ENCODE measurements at regions not wholly inside any gene's neighbourhood (a gene's known extent, or its start where the extent isn't known, plus 50 kb on each side); places are given as distances from the start of the nearest gene placed in this dataset.
"Not testable (repeated sequence)": the region's sequence is repeated elsewhere in the genome, so short reads cannot be mapped to it uniquely, and the experiment has no call there.

DNA sequence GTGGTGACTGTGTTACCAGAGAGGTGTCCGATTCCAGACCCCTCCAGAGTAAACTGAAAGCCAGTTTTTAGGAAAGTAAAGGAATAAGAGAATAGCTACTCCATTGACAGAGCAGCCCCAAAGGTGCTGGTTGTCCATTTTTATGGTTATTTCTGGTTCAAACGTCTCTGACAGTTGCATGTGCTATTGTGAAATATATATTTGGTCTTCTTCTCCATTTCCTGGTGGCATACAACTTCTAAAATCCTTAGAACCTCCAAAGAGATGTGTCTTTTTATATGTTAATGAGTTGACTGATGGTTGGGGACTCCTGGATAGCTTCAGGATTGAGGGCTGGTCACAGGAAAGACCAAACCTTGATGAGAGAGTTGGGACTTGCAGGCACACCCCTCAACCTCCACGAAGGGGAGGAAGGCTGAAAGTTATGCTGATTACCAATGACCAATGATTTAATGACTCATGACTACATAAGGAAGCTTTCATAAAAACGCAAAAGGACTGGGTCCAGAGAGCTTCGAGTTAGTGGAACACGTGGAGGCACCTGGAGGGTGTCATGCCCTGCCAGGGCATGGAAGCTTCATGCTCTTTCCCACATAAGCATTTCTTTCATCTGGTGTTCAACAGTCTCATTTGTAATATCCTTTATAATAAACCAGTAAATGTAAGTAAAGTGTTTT is 100.7 kb downstream of the SLC16A1 start:
- no peak for DNase-seq

DNA sequence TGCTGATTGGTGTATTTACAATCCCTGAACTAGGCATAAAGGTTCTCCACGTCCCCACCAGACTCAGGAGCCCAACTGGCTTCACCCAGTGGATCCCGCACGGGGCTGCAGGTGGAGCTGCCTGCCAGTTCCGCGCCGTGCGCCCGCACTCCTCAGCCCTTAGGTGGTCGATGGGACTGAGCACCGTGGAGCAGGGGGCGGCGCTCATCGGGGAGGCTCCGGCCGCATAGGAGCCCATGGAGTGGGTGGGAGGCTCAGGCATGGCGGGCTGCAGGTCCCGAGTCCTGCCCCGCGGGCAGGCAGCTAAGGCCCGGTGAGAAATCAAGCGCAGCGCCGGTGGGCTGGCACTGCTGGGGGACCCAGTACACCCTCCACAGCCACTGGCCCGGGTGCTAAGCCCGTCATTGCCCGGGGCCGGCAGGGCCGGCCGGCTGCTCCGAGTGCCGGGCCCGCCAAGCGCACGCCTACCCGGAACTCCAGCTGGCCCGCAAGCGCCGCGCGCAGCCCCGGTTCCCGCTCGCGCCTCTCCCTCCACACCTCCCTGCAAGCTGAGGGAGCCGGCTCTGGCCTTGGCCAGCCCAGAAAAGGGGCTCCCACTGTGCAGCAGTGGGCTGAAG is 101.5 kb downstream of the SLC16A1 start:
- not testable (repeated sequence) for DNase-seq

DNA sequence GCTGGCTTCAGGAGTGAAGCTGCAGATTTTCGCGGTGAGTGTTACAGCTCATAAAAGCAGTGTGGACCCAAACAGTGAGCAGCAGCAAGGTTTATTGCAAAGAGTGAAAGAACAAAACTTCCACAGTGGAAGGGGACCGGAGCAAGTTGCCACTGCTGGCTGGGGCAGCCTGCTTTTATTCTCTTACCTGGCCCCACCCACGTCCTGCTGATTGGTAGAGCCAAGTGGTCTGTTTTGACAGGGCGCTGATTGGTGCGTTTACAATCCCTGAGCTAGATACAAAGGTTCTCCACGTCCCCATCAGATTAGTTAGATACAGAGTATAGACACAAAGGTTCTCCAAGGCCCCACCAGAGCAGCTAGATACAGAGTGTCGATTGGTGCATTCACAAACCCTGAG is 102.1 kb downstream of the SLC16A1 start:
- not testable (repeated sequence) for DNase-seq

DNA sequence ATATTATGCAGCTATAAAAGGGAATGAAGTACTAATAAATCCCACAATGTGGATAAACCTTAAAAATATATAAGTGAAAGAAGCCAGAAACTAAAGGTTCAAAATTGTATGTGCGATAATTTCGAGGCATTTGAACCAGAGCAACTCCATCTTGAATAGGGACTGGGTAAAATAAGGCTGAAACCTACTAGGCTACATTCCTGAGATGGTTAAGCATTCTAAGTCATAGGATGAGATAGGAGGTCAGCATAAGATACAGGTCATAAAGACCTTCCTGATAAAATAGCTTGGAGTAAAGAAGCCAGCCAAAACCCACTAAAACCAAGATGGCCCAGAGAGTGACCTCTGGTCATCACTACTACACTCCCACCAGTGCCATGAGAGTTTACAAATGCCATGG is 103.1 kb downstream of the SLC16A1 start:
- DNase-seq = no peak

DNA sequence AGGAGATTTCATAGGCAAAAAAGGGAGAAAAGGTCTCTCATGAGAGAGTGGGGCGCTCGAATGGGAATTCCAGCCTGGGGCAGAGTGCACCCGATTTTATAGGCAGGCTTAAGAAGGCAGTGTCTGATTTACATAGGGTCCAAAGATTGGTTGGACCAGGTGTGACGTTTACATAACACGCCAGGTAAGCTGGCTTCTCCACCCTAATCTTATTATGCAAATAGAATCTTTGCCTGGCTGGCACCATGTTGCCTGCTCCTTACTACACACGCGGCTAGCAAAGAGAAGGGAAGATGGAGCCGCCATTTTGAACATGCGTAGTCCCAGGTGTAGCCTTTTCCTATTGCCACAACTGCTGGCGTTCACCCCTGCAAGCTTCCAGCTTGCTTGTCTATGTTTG is 103.7 kb downstream of the SLC16A1 start:
- DNase-seq = no peak

DNA sequence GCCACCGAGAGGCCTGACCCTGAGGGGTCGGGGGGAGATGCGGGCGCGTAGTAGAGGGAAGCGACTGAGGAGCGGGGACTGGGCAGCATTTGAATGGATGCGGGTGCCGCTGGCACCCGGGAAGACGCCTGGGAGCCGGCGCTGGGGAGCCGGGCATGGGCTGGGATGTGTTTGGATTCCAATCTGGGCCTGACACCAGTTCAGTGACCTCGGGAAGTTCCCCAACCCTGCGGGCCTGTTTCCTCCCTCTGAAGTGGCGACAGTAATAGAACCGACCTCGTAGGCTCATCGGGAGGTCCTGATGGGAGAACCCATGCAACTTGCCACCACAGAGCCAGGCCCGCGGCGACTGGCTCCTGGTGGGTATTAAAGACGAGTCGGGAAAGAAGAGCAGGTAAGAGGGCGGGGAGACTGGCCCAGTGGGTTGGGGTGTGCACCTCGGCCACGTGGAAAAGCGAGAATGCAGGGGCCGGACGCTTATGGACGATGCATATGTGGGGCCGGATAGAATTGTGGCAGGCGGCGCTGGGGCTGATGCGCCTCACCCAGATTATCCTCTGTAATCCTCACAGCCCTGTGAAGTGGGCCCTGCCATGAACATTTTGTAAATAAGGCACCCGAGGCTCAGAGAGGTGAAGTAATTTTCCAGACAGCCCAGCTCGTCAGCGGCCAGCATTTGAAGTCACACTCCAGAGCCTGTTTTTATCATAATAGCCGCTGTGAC is 105.8 kb downstream of the SLC16A1 start:
- DNase-seq = peak in 6 of 58 donors; percentile 16 to 47 (median 29)

DNA sequence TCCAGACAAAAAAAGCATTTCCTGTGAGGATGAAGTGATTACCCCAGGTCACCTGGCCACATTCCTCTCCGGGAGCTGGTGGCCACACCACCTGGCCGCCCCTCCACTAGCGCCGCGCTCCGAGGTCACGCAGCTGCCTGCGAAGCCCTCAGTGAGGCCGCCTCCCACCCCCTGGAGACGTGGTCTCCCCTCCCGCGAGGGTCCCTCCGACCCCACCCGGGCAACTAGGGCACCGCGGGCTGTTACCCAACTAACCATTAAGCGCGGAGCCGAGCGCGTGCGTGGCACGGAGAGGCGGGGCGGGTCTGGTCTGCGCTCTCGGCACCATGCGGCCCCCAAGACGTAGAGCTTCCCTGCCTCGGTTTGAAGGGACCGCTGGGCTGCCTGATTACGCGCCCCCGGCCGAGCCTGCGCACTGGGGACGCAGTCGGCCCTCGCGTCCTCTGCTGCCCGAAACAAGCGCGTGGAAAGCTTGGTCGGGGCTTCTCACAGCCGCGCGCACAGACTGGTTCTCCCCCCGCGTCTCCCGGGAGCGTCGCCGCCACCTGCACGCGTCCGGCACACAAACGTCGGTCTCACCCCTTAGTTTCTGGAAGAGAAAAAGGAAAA is 106.5 kb downstream of the SLC16A1 start:
- DNase-seq = peak in 50 of 58 donors; percentile 1 to 75 (median 22)

DNA sequence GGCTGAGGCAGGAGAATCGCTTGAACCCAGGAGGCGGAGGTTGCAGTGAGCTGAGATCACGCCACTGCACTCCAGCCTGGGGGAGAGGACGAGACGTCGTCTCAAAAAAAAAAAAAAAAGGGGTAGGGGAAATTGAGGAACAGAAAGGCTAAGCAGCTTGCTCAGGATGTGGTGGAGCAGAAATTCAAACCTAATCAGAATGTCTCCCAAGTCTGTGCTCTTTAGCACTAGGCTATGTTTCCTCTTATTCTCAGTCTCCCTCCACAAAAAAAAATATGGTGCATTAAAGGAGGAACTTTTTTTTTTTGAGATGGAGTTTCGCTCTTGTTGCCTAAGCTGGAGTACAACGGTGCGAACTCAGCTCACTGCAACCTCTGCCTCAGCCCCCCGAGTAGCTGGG is 114.2 kb downstream of the SLC16A1 start:
- peak in 1 of 58 donors; percentile 15 for DNase-seq

DNA sequence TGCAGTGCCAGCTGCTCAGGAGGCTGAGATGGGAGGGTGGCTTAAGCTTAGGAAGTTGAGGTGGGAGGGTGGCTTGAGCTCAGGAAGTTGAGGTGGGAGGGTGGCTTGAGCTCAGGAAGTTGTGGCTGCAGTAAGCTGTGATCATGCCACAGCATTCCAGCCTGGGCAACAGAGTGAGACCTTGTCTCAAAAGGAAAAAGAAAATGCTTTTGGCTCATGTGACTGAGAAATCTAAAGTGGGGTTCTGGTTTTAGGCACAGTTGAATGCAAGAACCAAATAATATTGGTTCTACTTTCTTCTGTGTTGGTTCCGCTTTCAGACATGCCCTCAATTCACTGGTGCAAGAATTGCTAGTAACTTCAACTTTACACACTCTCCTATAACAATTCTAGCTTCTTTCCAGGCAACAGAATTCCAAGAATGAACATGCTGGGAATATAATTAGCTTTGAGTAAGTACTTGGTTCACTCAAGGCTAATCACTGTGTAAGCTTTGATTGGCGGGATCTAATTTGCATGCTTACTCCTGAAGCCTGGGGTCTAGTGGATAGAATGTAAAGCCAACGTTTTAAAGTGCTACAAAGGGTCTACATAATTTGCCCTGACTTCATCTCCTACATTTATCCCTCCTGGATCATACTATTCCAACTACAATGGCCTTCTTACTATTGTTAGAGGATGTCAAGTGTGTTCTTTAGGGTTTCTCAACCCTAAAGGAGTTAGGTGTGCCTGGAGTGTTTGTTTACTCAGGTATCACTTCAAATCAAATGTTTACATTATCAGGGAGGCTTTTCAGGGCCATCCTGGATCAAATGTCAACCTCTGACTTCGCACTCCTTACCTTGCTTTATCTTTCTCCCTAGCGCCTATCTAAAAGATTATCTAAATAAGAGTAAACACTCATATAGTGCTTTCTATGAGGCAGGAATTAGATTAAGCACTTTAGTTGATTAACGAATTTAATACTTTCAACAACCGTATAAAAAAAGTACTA is 115.1 kb downstream of the SLC16A1 start:
- peak in 2 of 58 donors; percentile 9 to 15 for DNase-seq

DNA sequence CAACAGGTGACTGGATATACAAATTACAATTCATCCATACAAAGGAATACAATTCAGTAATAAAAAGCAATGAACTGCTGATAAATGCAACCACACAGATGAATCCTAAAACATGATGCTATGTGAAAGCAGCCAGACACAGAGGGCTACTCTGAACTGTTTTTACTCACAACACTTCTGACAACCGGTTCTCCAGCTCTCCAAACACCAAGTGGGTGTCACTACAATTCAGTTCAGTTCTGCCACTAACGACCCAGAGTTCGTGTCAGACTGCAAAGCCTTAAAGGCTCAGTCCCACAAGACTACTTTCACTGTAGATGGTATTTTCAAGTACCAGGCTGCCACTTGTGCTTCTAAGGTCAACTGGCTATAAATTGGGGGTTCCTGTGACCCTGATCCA is 119.4 kb downstream of the SLC16A1 start:
- no peak for DNase-seq

- no peak for DNase-seq
These were observed 118.7 kb upstream of the PPM1J start for GRCh38 chr1:112833806-112834205.

DNA sequence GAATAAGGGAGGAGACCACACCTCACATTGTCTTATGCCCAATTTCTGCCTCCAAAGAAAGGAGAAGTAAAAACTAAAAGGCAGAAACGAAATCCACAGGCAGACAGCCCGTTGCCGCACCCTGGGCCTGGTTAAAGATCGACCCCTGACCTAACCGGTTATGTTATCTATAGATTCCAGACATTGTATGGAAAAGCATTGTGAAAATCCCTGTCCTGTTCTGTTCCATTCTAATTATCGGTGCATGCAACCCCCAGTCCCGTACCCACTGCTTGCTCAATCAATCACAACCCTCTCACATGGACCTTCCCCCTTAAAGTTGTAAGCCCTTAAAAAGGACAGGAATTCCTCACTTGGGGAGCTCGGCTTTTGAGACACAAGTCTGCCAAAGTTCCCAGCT is 117.1 kb upstream of the PPM1J start:
- not testable (repeated sequence) for DNase-seq

DNA sequence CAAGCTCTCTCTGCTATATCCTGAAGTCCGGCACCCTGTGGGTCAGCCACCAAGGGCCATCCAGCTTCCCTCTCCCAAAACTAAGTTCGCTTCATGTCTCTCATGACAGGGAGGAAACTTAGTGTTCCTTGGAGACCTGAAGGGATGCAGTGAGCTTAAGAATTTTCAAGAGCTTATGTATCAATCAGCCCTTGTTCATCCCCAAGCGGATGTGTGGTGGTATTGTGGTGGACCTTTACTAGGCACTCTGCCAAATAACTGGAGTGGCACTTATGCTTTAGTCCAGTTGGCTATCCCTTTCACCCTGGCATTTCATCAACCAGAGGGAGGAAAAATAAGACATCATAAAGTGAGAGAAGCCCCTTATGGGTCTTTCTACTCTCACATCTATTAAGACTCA is 114.6 kb upstream of the PPM1J start:
- not testable (repeated sequence) for DNase-seq

- no peak for DNase-seq
These were observed 113.6 kb upstream of the PPM1J start for GRCh38 chr1:112828716-112829115.

DNA sequence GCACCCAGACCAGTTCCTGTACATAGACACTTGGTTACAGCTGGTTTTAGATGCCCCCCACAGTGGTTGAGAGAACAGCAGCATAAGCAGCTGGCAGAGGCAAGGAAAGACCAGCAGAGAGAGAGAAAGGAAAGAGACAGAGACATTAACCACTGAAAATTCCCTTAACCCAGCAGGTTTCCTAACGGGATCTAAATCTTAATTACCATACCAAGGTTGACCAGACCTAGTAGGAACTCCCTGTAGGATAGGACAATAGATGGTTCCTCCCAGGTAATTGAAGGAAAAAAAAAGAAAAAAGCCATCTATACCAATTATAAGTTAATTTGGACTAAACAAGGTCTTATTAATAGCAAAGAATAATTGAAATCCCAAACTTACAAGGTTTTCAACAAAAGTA is 112.3 kb upstream of the PPM1J start:
- DNase-seq = not testable (repeated sequence)

GRCh38 chr1:112826217-112826944 is 111.2 kb upstream of the PPM1J start:
- no peak for DNase-seq

GRCh38 chr1:112825563-112826216 is 110.6 kb upstream of the PPM1J start:
- not testable (repeated sequence) for DNase-seq

DNA sequence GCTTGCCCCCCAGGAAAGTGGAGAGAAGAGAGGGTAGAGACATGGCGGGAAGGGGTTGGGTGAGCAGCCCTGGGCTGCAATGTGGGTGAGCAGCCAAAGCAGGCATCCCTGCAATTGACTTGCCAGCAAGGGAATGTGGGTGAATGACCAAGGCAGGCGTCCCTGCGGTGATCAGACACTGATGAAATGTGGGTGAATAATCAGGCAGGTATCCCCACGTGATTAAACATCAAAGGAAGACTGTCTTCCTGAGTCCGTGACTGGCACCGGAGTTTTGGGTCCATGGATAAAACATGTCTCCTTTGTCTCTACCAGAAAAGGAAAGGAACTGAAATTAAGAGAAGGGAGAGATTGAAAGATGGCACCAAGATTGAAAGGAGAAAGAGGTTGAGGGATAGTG is 109.9 kb upstream of the PPM1J start:
- DNase-seq = not testable (repeated sequence)

- not testable (repeated sequence) for DNase-seq
These were observed 106.4 kb upstream of the PPM1J start for GRCh38 chr1:112821307-112822063.

Data from anterior cingulate cortex (tissue), 58 donors.